Erythroblast (primary cell): ENCODE measurements at regions not wholly inside any gene's neighbourhood (a gene's known extent, or its start where the extent isn't known, plus 50 kb on each side); places are given as distances from the start of the nearest gene placed in this dataset.

Source experiments
- GATA1 ChIP-seq: IDR thresholded peaks from 2 replicates; pipeline ENCODE4 v1.6.1; 2011; ENCODE audit warnings: low read depth, mild to moderate bottlenecking, control low read depth, low read length, moderate library complexity
- POLR2A ChIP-seq: IDR thresholded peaks from 2 replicates; pipeline ENCODE4 v1.6.1; 2011; ENCODE audit warnings: mild to moderate bottlenecking, low read length

- TF ChIP-seq POLR2A (no peak), GATA1 (no peak)
These were observed 500.1 kb downstream of the EFNA5 start for GRCh38 chr5:107170620-107171019.
